ENCODE measurements at regions not wholly inside any gene's neighbourhood (a gene's known extent, or its start where the extent isn't known, plus 50 kb on each side); places are given as distances from the start of the nearest gene placed in this dataset.
A peak's percentile ranks its signal among the peaks of the same experiment; 100 is the strongest.

DNA sequence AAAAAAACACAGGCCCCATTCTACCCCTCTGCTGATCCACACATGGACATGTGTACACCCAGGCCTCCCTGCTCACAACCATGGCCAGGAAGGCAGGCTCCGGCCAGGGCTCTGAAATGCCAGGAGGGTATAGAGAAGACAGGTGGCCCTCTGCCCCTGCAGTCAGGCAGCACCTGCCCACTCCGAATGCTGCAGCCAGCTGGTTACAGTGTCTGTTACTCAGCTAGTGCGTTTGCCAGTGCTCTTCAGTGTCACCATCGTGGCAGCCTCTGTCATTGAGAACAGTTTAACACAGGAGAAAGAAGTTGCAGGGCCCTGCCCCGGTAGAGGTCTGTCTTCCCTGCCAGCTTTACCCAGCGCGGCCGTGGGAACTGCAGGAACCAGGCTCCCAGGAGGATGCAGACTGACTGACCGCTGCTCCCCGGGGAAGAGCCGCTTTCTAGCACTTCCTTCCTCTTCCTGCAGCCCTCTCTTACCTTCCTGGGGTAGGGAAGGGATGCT is 128.8 kb upstream of the FAM20C start (continued):
- TF ChIP-seq, protein P1, sequence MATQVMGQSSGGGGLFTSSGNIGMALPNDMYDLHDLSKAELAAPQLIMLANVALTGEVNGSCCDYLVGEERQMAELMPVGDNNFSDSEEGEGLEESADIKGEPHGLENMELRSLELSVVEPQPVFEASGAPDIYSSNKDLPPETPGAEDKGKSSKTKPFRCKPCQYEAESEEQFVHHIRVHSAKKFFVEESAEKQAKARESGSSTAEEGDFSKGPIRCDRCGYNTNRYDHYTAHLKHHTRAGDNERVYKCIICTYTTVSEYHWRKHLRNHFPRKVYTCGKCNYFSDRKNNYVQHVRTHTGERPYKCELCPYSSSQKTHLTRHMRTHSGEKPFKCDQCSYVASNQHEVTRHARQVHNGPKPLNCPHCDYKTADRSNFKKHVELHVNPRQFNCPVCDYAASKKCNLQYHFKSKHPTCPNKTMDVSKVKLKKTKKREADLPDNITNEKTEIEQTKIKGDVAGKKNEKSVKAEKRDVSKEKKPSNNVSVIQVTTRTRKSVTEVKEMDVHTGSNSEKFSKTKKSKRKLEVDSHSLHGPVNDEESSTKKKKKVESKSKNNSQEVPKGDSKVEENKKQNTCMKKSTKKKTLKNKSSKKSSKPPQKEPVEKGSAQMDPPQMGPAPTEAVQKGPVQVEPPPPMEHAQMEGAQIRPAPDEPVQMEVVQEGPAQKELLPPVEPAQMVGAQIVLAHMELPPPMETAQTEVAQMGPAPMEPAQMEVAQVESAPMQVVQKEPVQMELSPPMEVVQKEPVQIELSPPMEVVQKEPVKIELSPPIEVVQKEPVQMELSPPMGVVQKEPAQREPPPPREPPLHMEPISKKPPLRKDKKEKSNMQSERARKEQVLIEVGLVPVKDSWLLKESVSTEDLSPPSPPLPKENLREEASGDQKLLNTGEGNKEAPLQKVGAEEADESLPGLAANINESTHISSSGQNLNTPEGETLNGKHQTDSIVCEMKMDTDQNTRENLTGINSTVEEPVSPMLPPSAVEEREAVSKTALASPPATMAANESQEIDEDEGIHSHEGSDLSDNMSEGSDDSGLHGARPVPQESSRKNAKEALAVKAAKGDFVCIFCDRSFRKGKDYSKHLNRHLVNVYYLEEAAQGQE (IDR thresholded peaks at IDR 0.05) = no peak
- no peak for TF ChIP-seq JUN (IDR thresholded peaks at IDR 0.05)

DNA sequence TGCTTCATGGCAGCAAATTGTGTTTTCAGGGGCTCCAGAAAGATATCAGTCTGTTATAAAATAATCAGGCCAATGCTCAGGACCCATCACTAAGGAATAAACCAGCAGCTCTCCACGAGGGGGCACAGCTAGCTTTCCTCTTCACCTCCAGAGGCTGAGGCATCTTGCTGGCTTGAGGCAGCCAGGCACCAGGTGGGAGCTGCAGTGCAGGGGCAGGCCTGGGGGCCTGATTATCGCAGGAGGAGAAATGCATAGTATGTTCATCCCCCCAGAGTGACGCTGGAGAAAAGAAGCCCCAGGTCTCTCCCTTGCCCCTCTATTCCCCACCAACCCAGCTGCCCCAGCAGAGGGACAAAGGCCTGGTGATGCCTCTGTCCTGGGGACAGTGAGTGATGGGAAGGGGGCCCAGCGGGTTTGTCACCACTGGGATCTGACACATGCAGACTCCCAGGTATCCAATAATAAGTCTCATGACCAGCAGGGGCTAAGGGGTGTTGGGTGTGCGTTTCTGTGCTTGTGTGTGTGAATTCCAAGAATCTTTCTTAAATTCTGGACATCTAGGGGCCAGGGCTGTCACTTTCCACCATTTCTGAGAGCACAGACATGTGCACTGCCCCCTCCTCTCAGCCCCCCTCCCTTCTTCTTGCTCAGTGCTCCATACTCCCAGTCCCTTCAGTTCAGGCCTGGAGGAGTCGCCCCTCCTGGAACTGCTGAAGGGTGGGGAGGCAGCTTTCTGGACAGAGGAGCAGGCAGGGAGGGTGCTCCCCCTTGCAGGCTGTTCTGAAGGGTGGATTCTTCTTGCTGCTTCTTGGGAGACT is 128.1 kb upstream of the FAM20C start:
- FAIRE-seq (no peak), ATAC-seq (peak; percentile 77 to 91), DNase-seq (ENCODE audit: low read depth in 1 of 2, low spot score in 1 of 2) (peak; percentile 18 to 41)
- 40% methylated on average over 5 of the region's 6 CpGs for WGBS (ENCODE audit: missing lambda C conversion rate)
- TF ChIP-seq, protein P2, sequence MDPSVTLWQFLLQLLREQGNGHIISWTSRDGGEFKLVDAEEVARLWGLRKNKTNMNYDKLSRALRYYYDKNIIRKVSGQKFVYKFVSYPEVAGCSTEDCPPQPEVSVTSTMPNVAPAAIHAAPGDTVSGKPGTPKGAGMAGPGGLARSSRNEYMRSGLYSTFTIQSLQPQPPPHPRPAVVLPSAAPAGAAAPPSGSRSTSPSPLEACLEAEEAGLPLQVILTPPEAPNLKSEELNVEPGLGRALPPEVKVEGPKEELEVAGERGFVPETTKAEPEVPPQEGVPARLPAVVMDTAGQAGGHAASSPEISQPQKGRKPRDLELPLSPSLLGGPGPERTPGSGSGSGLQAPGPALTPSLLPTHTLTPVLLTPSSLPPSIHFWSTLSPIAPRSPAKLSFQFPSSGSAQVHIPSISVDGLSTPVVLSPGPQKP (IDR thresholded peaks at IDR 0.05; ENCODE audit: low read depth, low read length) = no peak
- no peak for TF ChIP-seq CHD2 (IDR thresholded peaks at IDR 0.05; ENCODE audit: low read length, partially characterized antibody)
- no peak for TF ChIP-seq CHD4 (IDR thresholded peaks at IDR 0.05; ENCODE audit: borderline replicate concordance)
- TF ChIP-seq HOXA7 (CRISPR knock-in tag; IDR thresholded peaks at IDR 0.05) = no peak
- peak; percentile 59 to 60 for TF ChIP-seq RAD21 (conservative IDR thresholded peaks at IDR 0.05 in 1 of 2, IDR thresholded peaks at IDR 0.05 in 1 of 2)
- peak; percentile 57 for TF ChIP-seq SMC3 (IDR thresholded peaks at IDR 0.05)
- TF ChIP-seq RNF2 (IDR thresholded peaks at IDR 0.05; ENCODE audit: borderline replicate concordance, low read depth) = no peak
- TF ChIP-seq MYC (IDR thresholded peaks at IDR 0.05; ENCODE audit: borderline replicate concordance, low read length) = no peak
- TF ChIP-seq, protein P3, sequence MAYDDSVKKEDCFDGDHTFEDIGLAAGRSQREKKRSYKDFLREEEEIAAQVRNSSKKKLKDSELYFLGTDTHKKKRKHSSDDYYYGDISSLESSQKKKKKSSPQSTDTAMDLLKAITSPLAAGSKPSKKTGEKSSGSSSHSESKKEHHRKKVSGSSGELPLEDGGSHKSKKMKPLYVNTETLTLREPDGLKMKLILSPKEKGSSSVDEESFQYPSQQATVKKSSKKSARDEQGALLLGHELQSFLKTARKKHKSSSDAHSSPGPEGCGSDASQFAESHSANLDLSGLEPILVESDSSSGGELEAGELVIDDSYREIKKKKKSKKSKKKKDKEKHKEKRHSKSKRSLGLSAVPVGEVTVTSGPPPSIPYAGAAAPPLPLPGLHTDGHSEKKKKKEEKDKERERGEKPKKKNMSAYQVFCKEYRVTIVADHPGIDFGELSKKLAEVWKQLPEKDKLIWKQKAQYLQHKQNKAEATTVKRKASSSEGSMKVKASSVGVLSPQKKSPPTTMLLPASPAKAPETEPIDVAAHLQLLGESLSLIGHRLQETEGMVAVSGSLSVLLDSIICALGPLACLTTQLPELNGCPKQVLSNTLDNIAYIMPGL (CRISPR knock-in tag; IDR thresholded peaks at IDR 0.05; ENCODE audit: borderline replicate concordance) = no peak
- no peak for TF ChIP-seq EHF (CRISPR knock-in tag; IDR thresholded peaks at IDR 0.05)
- TF ChIP-seq, protein P4, sequence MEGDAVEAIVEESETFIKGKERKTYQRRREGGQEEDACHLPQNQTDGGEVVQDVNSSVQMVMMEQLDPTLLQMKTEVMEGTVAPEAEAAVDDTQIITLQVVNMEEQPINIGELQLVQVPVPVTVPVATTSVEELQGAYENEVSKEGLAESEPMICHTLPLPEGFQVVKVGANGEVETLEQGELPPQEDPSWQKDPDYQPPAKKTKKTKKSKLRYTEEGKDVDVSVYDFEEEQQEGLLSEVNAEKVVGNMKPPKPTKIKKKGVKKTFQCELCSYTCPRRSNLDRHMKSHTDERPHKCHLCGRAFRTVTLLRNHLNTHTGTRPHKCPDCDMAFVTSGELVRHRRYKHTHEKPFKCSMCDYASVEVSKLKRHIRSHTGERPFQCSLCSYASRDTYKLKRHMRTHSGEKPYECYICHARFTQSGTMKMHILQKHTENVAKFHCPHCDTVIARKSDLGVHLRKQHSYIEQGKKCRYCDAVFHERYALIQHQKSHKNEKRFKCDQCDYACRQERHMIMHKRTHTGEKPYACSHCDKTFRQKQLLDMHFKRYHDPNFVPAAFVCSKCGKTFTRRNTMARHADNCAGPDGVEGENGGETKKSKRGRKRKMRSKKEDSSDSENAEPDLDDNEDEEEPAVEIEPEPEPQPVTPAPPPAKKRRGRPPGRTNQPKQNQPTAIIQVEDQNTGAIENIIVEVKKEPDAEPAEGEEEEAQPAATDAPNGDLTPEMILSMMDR (IDR thresholded peaks at IDR 0.05) = peak; percentile 56
- TF ChIP-seq NPAS2 (CRISPR knock-in tag; IDR thresholded peaks at IDR 0.05; ENCODE audit: borderline replicate concordance) = no peak
- POLR2A ChIA-PET = interaction anchor here (0.6 kb wide), 1 partner anchor 85 kb away, joined by 3 read pairs; no protein-coding TSS in a partner anchor
- Histone ChIP-seq H3K4me2 (no peak overlapping the region), H3K4me1 (no peaks in the 10 kb centered on the region), H3K4me3 (no peak overlapping the region), H3K9me3 (no peaks in the 10 kb centered on the region), H3K27ac (no peak overlapping the region)
- CTCF ChIA-PET = interaction anchor here (0.6 to 1.9 kb wide), 10 partner anchors 9 to 139 kb away, joined by 3 to 5 read pairs (median 3); no protein-coding TSS in a partner anchor
